Peyer's patch (tissue), 4 donors: ENCODE measurements at regions not wholly inside any gene's neighbourhood (a gene's known extent, or its start where the extent isn't known, plus 50 kb on each side); places are given as distances from the start of the nearest gene placed in this dataset.

Experiments
- DNase-seq, 3 donors: peaks; one replicate each; pipeline ENCODE4 v3.0.0-alpha.2; 2017 to 2019
- H3K27ac ChIP-seq, 4 donors: fragments of 200-600 bp; sonication (generic); one replicate each; pipeline ENCODE4 v1.5.1; 2016 to 2019
- H3K27me3 ChIP-seq, 2 donors: fragments of 200-600 bp; sonication (generic); one replicate each; pipeline ENCODE4 v1.5.1; 2019
- H3K36me3 ChIP-seq, 3 donors: fragments of 200-600 bp; sonication (generic); one replicate each; pipeline ENCODE4 v1.5.1; 2016 to 2019
- H3K4me1 ChIP-seq, 4 donors: fragments of 200-600 bp; sonication (generic); one replicate each; pipeline ENCODE4 v1.5.1; 2016 to 2019
- H3K4me3 ChIP-seq, 4 donors: fragments of 200-600 bp; sonication (generic); 1 replicate in 3 of 4; 2 replicates in 1 of 4; pipeline ENCODE4 v1.5.1; 2016 to 2019; ENCODE audit warnings: mild to moderate bottlenecking in 1 of 4
- H3K9me3 ChIP-seq, 4 donors: fragments of 200-600 bp; sonication (generic); one replicate each; pipeline ENCODE4 v1.5.1; 2016 to 2019; ENCODE audit warnings: mild to moderate bottlenecking in 1 of 4
- POLR2A ChIP-seq, 2 donors: fragments of 450-650 bp; IDR thresholded peaks; one replicate each; pipeline ENCODE4 v1.5.1; 2017; ENCODE audit warnings: antibody characterized with exemption in 2 of 2, mild to moderate bottlenecking in 2 of 2, moderate library complexity in 2 of 2
- TF ChIP-seq, protein P1 (sequence below), 6 experiments: fragments of 450-650 bp in 4 of 6; fragments of 200-600 bp in 2 of 6; sonication (generic) in 1 of 6; IDR thresholded peaks; one replicate each; pipeline ENCODE4 v1.5.1; 2017 to 2019; ENCODE audit warnings: antibody characterized with exemption in 6 of 6, mild to moderate bottlenecking in 3 of 6, moderate library complexity in 1 of 6

DNA sequence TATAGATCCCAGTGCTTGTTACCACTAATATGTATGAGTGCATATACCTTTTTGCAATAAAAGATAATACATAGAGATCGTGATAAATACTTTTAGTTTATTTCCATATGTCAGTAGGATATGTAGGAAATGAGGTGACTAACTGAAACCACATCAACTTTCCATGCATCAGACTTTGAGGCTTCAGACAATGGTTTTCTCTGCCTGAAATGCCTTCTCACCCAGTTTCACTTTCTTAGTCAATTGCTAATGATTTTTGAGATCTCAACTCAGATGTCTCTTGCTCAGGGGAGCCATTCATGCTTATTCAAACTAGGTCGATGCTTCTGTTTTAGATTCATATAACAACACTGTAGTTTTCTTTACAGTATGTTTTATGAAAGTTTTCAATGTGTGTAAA is 626.6 kb upstream of the ADGRB3 start:
- TF ChIP-seq POLR2A (IDR thresholded peaks at IDR 0.05): no peak
- TF ChIP-seq, protein P1, sequence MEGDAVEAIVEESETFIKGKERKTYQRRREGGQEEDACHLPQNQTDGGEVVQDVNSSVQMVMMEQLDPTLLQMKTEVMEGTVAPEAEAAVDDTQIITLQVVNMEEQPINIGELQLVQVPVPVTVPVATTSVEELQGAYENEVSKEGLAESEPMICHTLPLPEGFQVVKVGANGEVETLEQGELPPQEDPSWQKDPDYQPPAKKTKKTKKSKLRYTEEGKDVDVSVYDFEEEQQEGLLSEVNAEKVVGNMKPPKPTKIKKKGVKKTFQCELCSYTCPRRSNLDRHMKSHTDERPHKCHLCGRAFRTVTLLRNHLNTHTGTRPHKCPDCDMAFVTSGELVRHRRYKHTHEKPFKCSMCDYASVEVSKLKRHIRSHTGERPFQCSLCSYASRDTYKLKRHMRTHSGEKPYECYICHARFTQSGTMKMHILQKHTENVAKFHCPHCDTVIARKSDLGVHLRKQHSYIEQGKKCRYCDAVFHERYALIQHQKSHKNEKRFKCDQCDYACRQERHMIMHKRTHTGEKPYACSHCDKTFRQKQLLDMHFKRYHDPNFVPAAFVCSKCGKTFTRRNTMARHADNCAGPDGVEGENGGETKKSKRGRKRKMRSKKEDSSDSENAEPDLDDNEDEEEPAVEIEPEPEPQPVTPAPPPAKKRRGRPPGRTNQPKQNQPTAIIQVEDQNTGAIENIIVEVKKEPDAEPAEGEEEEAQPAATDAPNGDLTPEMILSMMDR (IDR thresholded peaks at IDR 0.05): no peak
- Histone ChIP-seq H3K27ac (no peak overlapping the region), H3K4me1 (no peaks in the 10 kb centered on the region), H3K36me3 (no peaks in the 10 kb centered on the region), H3K27me3 (no peaks in the 10 kb centered on the region), H3K4me3 (no peak overlapping the region), H3K9me3 (no peaks in the 10 kb centered on the region)
- DNase-seq: no peak

DNA sequence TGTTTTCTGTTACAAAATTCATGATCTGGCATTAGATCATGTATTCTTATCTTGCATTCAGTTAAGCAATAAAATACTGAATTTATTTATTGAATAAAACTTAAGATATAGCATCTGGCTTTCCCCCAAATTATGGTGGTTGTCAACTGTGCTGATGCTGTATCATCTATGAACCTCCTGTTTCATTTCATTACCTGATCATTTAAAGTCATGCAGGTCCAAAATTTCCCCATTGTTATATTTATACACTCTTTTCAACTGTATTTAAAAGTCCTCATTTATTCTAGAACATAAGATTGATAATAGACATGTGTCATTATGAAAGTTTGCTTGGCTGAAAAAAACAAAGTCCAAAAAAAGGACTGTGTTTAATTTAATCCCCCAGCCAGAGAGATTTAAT is 627.4 kb upstream of the ADGRB3 start:
- Histone ChIP-seq H3K4me3 (no peak overlapping the region), H3K4me1 (no peaks in the 10 kb centered on the region), H3K36me3 (no peaks in the 10 kb centered on the region), H3K9me3 (no peaks in the 10 kb centered on the region), H3K27ac (no peak overlapping the region), H3K27me3 (no peaks in the 10 kb centered on the region)
- TF ChIP-seq, protein P1 (IDR thresholded peaks at IDR 0.05): no peak
- TF ChIP-seq POLR2A (IDR thresholded peaks at IDR 0.05): no peak
- no peak for DNase-seq

DNA sequence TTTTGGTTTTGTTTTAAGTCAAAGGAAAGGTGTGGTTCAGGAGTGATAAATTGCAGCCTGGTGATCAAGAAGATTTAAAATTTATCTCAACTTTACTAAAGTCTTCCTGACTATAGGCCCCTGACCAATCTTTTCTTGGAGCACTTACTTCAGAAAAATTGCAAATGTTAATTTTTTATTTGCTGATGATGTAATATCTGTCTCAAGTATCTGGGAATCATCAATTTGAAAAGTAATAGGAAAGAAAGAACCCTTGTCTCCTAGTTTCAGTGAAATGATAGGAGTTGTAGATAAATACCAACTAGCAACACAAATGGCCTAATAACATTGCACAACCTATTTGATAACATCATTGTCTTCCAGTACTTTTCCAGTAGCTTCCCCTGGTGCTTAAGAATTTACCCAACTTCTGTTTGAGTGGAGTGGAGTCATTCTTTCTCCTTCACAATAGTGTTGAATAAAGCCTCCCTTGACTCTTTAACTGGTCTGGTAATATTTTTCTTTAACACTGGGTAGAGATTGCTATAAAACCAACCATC is 648.3 kb upstream of the ADGRB3 start:
- TF ChIP-seq, protein P1 (IDR thresholded peaks at IDR 0.05): no peak
- no peak for DNase-seq
- no peaks in the 10 kb centered on the region for H3K36me3 ChIP-seq

DNA sequence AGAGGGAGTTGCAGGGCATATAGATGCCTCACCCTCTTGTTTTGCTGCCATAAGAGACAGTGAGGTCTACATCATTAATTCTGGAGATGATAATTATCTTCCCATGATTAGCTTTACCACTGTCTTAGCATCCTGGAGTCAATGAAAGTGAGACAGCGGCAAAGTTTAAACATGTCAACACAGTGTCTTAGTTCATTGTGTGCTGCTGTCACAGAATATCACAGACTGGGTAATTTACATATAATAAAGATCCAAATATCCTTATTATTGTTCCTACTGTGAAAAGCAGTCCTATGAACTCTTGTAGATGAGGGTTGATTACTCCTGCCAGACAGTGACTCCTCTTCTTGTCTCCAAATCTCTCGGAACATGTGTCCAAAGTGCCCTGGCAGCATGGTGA is 658.6 kb upstream of the ADGRB3 start:
- H3K27me3 ChIP-seq: no peaks in the 10 kb centered on the region
- H3K36me3 ChIP-seq: no peaks in the 10 kb centered on the region
- H3K27ac ChIP-seq: no peak overlapping the region
- no peaks in the 10 kb centered on the region for H3K9me3 ChIP-seq
- no peak for TF ChIP-seq POLR2A (IDR thresholded peaks at IDR 0.05)
- TF ChIP-seq, protein P1 (IDR thresholded peaks at IDR 0.05): no peak
- H3K4me1 ChIP-seq: no peaks in the 10 kb centered on the region
- DNase-seq: no peak
- no peak overlapping the region for H3K4me3 ChIP-seq

More for the DNA sequence above, 648.3 kb upstream of the ADGRB3 start:
- no peak overlapping the region for H3K27ac ChIP-seq
- H3K27me3 ChIP-seq: no peaks in the 10 kb centered on the region
- no peaks in the 10 kb centered on the region for H3K4me1 ChIP-seq
- no peak overlapping the region for H3K4me3 ChIP-seq
- H3K9me3 ChIP-seq: no peaks in the 10 kb centered on the region

DNA sequence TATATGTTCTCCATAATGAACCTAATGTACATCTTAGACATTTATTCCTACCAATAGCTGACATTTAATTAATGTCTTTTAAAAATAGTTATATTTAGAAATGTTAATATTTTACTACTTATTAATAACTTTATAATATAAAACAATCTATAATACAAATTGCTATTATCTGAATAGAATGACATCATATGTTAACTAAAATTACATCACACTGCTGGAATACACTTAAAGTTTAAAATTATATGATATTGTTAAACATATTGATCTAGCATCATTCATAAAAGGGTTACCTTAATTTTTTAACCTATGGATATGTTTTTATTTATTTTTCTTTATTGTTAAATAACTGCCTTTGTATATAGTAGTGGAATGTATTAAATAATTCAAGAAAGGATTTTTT is 660.2 kb upstream of the ADGRB3 start:
- Histone ChIP-seq H3K27ac (no peak overlapping the region), H3K27me3 (no peaks in the 10 kb centered on the region), H3K4me3 (no peak overlapping the region), H3K36me3 (no peaks in the 10 kb centered on the region), H3K9me3 (no peaks in the 10 kb centered on the region), H3K4me1 (no peaks in the 10 kb centered on the region)
- no peak for DNase-seq
- TF ChIP-seq, protein P1 (IDR thresholded peaks at IDR 0.05): no peak

DNA sequence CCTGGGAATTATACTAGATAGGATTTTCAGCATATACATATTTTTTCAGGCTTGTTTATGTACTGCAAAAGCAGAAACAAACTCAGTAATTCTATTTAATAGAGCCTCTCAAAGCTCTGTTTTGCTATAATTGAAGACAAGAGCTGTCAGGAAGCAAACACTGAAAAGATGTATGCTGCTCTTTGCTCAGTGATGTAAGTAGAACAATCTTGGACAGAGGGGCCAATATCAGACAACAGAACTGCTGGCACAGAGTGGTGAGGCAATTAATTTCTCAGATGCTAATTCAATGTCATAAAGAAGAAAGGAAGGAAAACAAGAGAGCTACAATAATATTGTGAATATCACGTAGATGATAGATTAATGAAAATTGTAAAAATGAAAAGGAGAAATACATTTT is 663.3 kb upstream of the ADGRB3 start:
- Histone ChIP-seq H3K4me1 (no peaks in the 10 kb centered on the region), H3K27me3 (no peaks in the 10 kb centered on the region), H3K9me3 (no peaks in the 10 kb centered on the region), H3K27ac (no peak overlapping the region), H3K36me3 (no peaks in the 10 kb centered on the region), H3K4me3 (no peak overlapping the region)
- DNase-seq: no peak
- no peak for TF ChIP-seq POLR2A (IDR thresholded peaks at IDR 0.05)
- TF ChIP-seq, protein P1 (IDR thresholded peaks at IDR 0.05): no peak
